GM21447 (cell line): ENCODE measurements at regions not wholly inside any gene's neighbourhood (a gene's known extent, or its start where the extent isn't known, plus 50 kb on each side); places are given as distances from the start of the nearest gene placed in this dataset.
"Not testable (repeated sequence)": the region's sequence is repeated elsewhere in the genome, so short reads cannot be mapped to it uniquely, and the experiment has no call there.

Source experiments
- ATAC-seq: cut with Tn5 transposase; IDR thresholded peaks from one replicate; pipeline ENCODE4 v1.9.1; 2021; ENCODE audit not compliant: unreplicated experiment

- ATAC-seq = no peak
Measured at GRCh38 chr5:38678076-38678475, 121.6 kb upstream of the LIFR start.

DNA sequence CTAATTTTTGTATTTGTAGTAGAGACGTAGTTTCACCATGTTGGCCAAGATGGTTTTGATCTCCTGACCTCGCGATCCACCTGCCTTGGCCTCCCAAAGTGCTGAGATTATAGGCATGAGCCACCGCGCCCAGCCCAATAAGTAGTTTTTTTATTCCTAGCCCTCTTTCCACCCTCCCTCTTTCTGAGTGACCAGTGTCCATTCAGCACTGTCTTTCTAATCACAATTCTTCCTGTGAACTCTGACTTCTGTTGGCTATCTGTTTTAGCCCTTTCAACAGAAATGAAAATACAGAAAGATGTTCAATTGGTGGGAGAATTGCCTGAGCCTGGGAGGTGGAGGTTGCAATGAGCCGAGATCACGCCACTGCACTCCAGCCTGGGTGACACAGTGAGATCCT lies 122.3 kb upstream of the LIFR start:
- ATAC-seq = not testable (repeated sequence)

DNA sequence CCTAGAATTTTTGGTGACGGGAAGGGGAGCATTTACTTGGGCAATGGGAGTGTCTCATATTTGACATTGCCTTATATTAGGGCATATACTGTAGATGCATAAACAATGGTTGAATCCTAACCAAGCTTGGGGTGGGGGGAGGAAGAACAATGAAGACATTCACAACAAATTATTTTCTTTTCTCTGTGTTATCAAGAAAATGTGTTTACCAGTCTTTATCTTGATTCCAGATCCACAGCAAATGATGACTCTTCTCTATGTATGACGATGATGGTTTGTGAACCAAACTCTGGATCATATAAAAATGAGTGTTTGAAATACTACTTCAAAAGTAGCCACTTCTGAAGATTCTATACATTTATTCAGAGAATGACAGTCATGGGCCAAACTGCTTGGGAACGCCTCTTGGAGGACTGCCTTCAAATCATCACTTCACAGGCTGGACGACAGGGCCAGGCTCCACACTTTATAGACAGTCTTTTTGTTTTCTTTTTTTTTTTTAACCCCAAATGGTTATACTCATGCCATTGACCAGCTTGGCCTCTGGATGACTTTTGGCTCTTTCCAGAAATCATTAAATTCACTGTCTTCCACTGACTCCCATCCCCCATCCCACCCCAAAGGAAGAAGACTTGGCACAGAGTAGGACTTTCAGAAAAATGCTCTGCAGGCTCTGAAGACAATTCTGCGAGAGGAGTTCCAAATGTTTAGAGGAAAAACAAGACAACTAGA lies 123.8 kb upstream of the LIFR start:
- no peak for ATAC-seq

GRCh38 chr5:38681029-38681706 lies 124.7 kb upstream of the LIFR start:
- no peak for ATAC-seq

DNA sequence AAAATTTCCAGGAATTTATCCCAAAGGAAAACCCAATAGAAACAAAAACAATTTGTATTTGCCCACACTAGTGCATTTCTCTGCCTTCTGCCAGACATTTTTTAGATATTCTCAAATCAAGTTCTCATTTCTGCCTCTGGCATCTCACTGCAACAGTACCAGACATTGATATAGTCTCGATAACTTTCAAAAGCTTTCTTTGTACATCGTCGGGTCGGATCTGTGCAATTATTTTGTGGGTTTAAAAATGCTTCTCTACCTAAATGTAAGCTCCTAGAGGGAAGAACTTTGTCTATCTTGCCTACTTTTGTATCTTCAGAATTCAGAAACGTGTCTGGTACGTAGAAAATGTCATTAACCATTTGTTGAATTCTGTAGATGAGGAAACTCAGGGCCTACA lies 125.5 kb upstream of the LIFR start:
- no peak for ATAC-seq

DNA sequence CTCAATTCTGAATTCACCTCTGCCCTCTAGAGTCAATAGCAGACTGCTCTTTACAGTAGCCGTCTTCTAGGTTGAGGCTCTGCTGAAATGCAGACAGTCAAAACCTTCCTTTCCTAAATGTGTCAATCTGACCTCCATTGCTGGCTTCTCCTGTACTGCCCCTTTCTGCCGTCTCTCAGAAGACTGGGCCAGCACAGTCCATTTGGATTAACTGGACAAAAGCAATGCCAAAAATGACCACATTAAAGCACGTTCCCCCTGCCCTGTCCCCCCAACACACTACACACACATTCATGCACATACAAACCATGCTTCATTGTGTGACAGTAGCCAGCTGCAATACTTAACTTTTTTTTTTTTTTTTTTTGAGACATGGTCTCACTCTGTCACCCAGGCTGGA lies 130.2 kb upstream of the LIFR start:
- ATAC-seq = no peak

DNA sequence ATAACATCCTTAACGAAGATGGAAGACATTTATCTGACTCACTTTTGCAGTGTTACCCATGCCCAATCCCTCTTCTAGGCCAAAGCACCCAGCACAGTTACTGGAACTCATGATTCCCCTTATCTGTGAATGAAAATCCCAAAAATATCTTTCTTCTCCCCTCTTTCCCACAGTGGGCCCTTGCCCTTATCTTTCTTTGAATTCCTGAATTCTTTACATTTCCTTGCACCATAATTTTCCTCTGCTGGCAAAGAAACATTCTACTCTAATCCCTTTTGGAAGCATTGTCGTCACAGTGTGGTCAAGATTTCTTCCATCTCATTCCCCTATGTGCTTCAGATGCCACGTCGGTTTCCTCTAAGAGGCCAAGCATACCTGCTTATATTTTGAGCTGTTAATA lies 135.9 kb upstream of the LIFR start:
- no peak for ATAC-seq

DNA sequence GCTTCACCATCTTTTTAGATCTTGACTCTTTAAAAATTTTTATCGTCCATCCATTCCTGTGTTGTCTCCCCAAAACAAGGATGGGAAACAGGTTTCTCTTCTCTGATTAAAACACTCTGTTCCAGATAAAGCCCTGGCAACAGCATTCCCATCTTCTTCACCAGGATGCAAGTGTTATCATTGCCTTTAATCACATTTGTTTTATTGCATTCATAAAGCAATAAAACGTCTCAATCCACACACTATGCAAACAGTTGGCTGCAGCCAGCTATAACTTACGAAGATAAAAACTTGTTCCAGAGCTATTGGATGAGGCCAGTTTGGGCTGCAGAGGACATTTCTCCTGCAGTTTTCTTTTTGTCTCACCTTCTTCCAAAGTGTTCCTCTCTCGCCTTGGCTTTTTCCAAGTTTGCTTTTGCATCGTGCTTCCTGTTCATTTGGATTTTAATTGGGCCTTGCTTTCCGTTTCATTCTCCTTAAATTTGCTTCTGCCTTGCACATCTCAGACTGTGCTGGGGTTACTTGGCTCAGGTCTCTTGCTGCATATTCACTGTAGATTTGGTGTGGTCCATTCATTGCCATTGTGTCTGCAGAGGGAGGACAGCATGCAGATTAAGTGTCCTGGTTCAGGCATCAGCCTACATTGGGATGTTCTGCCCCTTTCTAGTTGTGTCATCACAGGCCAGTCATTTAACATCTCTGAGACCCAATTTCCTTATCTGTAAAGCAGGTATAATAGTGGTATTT lies 136.5 kb upstream of the LIFR start:
- ATAC-seq = no peak

GRCh38 chr5:38695021-38695958 lies 138.8 kb upstream of the LIFR start:
- no peak for ATAC-seq

GRCh38 chr5:38697013-38697412 lies 140.6 kb upstream of the LIFR start:
- ATAC-seq = no peak

DNA sequence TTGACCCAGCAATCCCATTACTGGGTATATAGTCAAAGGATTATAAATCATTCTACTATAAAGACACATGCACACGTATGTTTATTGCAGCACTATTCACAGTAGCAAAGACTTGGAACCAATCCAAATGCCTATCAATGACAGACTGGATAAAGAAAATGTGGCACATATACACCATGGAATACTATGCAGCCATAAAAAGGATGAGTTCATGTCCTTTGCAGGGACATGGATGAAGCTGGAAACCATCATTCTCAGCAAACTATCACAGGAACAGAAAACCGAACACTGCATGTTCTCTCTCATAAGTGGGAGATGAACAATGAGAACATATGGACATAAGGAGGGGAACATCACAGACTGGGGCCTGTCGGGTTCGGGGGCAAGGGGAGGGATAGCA lies 140.3 kb upstream of the OSMR start:
- ATAC-seq = not testable (repeated sequence)

DNA sequence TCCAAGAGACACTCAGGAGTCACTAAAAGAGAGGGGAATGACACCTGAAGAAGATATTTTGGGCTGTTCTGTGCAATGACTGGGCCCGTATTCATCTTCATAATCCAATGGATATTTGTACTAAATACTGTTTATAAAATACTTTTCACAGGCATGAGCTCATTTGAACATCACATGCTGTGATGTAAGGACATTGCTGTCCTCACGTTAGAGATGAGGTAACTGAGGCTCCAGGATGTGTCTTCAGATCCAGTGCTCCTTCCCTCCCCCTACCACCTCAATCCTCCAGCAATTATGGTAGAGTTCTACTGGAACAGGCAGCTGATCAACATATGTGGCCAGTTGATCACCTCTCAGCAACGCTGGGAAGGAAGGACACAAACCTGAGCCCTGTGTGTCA lies 139.4 kb upstream of the OSMR start:
- no peak for ATAC-seq

DNA sequence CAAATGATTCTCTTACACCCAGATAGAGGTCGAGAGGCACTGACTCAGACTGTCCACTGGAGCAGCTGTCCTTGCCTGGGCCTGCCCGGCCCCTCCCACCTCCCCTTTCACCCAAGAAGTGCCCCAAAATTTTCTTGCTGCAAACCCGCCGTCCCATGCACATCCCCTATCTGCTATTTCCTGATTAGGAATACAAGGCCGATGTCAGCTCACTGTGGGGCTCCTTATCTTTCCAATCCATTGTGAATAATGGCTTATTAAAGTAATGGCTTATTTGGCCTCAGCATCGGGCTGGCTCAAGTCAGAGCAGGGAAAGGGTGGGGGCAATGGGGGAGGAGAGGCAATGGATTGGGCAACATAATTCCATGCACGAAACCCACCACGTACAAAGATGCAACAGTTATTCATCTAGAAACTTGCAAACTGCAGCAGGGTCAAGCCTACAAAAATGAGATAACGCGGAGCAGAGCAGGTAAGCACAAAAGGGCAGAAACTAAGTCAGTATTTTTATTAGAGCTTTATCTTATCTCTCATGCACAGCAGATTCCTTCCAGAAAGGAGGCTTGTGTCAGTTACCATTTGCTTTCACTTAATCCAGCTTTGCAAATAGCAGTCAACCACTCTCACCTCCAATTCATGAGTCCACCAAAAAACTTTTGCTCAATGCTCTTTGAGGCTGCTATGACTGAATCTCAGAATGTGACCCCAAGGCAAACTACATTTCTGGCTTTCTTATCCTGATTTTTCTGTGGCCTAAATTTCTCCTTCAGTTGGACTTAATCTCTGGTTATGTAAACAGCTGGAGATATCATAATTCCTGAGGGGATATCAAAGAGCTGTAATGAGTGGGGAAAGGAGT lies 138.2 kb upstream of the OSMR start:
- no peak for ATAC-seq

DNA sequence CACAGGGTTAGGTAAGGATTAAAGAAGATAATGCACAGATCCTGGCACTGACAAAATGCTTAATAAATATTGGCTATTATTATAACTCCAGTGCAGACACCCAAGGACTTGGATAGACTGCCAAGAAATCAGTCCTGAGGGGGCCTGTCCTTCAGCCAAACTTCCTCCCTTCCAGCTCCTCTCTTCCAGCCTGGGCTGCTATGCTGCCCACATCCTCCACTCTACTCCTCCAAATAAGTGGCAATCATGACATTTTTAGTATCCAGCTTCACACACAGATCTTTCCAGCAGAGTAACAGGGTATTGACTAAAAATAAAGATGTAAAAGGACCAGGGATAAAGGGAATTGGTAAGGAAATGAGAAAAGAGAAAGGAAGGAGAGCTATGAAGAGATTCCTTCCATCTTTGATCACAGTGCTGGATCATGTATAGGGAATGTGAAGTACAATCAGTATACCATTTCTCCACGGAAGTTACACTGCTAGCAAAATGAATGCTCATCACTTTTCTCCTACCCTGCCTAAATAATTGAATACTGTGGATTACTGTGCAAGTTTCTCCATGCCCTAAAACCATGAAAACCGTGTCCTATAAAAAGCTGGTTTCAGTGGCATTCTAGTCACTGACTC lies 136.0 kb upstream of the OSMR start:
- no peak for ATAC-seq

DNA sequence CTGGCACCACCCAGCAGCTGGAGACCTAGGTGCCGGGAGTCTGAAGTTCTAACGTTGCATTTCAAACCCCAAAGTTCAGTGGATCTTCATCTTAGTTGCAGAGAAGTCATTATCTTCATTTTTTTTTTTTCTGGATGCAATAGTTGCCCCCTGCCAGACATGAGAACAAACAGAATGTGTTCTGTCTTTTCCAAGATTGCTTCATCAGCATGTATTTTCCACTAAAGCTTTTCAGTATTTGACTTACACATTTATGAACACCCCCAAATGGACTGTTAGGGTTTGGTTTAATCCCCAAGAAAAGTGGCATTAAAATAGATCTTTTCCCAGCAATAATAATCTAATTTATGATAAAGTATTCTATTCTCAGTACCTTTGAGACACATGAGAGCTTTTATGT lies 135.2 kb upstream of the OSMR start:
- no peak for ATAC-seq

- ATAC-seq = no peak
Measured at GRCh38 chr5:38712391-38712790, 133.4 kb upstream of the OSMR start.

GRCh38 chr5:38714240-38714639 lies 131.6 kb upstream of the OSMR start:
- no peak for ATAC-seq

- ATAC-seq = no peak
Measured at GRCh38 chr5:38714703-38715355, 131.0 kb upstream of the OSMR start.

DNA sequence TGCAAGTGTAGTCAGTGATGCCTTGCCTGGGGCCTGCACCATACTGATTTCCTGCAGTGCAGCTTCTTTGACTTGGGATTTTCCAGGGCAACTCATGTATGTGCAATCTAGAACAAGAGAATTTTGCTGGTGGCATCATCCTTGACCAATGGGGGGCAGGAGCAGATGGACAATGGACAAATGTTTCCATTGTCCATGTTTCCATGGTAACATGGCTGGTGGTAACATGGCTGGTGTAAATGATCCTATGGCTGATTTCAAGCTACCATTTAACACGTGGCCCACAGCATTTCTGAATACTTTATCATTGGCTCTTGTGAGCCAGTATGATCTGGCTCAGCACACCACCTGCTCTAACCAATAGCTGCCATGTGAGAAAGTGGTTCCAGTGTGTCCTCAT lies 130.1 kb upstream of the OSMR start:
- no peak for ATAC-seq
